GM21717 (cell line): ENCODE measurements at regions not wholly inside any gene's neighbourhood (a gene's known extent, or its start where the extent isn't known, plus 50 kb on each side); places are given as distances from the start of the nearest gene placed in this dataset.

ENCODE experiments used
- ATAC-seq: cut with Tn5 transposase; IDR thresholded peaks from one replicate; pipeline ENCODE4 v1.9.1; 2021; ENCODE audit warnings: mild to moderate bottlenecking, moderate library complexity; ENCODE audit not compliant: unreplicated experiment

DNA sequence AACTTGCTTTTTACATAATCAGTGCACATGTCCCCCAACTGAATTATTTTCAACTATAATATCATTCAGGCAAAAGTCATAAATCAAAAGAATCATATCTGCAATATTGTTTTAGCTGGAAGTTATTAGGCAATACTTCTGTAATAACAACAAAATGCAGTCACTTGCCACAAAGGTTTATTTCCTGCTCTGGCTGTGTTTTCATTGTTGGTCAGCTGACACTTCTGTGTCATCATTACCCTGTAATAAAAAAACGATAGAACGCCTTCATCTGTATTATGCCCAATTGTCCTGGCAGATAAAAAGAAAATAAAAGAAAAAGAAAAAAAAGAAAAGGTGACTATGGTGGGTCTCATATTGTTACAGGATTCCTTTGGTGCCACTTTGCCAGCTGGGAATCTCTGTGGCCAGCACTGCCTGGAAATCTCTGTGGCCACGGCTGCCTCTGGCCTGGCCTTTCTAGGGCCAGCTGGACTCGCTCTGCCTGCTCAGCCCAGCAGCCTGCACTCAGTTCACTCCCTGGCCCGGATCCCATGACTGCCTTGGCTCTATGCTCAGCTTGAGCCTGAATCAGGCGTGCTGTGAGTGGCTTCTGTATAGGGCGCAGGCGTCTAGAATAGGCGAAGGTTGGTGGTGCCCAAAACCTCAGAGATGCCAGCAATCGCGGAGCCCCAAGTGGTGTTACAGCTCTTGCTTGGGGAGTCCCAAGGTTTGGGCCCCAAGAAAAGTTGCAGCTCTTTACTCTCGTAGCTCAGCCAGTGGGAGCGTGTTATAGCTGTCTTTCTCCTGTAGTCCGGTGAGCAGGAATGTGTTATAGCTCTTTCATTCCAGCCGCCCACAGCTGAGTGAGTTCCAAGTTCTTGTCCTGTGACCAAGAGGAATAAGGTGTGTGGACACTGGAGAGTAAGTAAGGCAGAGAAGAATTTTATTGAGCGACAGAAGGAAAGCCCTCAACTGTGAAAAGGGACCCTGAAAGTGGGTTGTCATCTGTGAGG is 1227.1 kb downstream of the SLITRK1 start:
- no peak for ATAC-seq

- ATAC-seq = no peak
These were observed 1228.1 kb downstream of the SLITRK1 start for GRCh38 chr13:82654143-82654542.

DNA sequence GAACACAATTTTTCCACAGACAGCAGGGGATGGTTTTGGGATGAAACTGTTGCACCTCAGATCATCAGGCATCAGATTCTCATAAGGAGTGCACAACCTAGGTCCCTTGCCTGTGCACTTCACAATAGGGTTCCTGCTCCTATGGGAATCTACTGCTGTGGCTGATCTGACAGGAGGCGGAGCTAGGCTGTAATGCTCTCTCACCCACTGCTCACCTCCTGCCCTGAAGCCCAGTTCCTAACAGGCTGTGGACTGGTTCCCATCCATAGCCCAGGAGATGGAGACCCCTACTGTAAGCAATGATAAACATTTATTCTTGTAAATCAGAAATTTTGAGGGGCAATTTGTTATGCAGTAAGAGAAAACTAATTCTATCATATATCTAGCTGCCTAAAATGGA is 1234.7 kb downstream of the SLITRK1 start:
- no peak for ATAC-seq

DNA sequence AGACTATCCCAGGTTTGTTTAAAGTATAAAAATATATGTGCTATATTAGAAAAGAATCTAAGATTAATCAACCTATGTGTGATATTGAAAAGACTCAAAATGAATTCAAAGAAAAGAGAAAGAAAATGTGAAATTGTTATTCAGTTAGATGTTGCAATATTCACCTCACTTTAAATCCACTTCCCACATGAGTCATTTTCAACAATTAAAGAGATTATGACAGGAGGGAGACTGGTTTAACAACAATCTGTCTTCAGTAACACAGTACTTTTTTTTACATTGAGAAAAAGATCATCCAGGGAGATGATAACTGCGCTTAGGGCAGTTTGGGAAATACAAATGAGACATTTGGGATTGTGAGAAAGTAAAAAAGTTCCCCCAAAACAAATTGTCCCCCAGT is 1246.2 kb downstream of the SLITRK1 start:
- ATAC-seq = no peak

DNA sequence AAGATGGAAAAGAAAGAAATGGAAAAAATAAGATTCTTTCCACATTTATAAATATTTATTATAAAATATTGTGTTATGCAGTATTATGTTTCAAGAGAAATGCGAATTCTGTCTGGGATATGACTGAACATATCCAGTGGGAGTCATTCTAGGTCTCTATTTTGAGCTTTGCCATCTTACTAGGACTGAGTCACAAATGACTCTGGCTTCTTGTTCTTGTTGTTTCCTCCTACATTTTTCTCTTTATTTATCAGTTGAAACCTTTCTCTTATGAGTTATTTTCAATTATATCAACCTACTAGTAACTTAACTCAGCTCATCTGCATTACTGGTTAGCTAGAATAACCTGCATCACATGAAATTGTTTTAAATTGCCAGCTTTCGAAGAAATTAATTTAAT is 1247.3 kb downstream of the SLITRK1 start:
- ATAC-seq = no peak

- no peak for ATAC-seq
These were observed 1255.1 kb downstream of the SLITRK1 start for GRCh38 chr13:82627183-82627582.

DNA sequence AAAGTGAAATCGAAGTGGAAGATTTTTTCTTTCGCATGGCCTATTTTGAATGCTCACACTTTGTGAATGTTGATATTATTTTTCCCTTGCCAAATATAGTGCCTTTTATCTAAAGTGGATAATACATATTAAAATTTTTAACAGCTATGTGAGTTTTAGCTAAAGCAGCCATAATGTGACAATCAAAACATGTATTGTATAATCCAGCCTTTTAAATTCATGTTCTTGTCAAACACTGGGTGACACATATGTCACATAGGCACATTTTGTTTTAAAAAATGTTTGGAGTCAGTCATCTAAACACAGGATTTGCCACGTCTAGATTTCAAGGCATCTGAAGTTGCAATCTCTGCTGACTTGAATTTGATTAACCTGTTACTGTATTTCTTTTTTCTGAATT is 1256.6 kb downstream of the SLITRK1 start:
- ATAC-seq = no peak

- ATAC-seq = no peak
These were observed 1267.2 kb downstream of the SLITRK1 start for GRCh38 chr13:82615043-82615442.

DNA sequence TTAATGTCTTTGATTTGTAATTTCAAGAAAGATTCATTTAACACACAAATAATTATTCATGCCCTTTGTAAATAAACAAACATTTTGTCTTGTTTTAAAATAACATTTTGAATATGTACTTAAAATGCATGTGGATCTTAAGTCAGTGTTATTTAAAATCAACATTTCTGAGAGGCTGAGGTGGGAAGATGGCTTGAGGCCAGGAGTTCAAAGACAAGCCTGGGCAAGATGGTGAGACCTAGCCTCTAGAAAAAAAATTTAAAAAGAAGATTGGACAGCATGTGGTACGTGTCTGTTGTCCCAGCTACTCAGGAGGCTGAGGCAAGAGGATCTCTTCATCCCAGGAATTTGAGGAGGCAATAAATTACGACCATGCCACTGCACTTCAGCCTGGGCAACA is 1268.2 kb downstream of the SLITRK1 start:
- ATAC-seq = no peak

GRCh38 chr13:82606008-82606407 is 1276.3 kb downstream of the SLITRK1 start:
- no peak for ATAC-seq

GRCh38 chr13:82597747-82598146 is 1284.5 kb downstream of the SLITRK1 start:
- no peak for ATAC-seq

- ATAC-seq = no peak
These were observed 1289.0 kb downstream of the SLITRK1 start for GRCh38 chr13:82593239-82593638.

GRCh38 chr13:82571653-82572052 is 1310.6 kb downstream of the SLITRK1 start:
- ATAC-seq = no peak

DNA sequence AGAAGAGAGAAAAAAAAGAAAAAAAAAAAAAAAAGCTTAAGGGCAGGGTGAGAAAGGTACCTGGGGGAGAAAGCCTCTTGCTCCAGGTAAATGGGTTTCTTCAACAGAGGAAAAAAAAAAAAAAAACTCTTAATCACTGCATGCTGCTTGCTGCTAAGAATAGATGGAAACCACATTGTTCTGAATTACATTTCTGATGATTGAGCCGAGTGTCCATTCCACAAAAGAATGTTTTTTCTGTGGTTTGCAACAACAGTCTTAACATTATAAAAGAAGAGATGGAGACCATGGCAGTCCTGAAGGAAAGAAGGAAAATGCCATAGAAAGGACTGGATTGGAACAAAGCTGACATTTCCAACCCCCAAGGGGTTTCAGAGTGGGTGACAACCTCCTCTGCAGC is 1312.7 kb downstream of the SLITRK1 start:
- ATAC-seq = no peak

DNA sequence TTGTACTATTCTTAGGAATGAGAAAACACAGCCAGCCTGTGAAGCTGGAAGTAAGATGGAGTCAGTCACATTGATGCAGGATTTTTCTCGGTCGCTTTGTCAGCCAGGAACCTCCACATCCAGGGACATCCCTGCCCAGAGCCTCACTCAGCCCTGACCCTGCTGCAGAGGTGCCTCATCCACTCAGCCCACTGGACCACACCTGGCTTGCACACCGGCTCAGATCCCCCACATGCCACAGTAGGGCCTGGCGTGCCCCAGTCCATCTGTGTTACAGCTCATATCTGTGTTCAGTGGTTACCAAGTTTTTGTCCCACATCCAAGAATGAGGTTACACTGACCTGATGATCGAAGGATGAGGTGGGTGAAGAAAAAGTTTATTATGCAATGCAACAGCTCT is 1315.4 kb downstream of the SLITRK1 start:
- ATAC-seq = no peak

DNA sequence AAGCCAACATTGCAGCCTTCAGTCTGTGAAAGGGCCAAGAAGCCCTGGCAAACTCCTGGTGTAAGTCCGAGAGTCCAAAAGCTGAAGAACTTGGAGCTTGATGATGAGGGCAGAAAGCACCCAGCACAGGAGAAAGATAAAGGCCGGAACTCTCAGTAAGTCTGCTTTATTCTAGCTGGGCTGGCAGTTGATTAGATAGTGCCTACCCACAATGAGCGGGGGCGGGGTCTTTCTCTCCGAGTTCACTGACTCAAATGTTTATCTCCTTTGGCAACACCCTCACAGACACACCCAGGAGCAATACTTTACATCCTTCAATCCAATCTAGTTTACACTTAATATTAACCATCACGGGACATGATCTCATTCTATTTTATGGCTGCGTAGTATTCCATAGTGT is 1317.1 kb downstream of the SLITRK1 start:
- ATAC-seq = no peak

DNA sequence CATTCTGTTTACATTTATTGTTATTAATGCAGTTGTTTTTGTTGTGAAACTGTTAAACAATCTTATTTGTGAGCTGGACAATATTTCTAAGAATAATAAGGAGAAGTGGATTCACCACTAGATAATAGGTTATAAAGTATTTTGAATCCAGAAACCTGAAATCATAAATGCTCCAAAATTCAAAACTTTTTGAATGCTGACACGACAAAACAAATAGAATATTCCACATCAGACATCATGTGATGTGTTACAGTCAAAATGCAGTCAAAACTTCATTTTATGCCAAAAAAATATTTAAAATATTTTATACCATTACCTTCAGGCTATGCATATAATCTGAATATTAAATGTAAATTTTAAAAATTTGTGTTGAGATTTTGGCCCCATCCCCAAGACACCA is 1321.4 kb downstream of the SLITRK1 start:
- ATAC-seq = no peak

- ATAC-seq = no peak
These were observed 1359.4 kb downstream of the SLITRK1 start for GRCh38 chr13:82522872-82523271.

DNA sequence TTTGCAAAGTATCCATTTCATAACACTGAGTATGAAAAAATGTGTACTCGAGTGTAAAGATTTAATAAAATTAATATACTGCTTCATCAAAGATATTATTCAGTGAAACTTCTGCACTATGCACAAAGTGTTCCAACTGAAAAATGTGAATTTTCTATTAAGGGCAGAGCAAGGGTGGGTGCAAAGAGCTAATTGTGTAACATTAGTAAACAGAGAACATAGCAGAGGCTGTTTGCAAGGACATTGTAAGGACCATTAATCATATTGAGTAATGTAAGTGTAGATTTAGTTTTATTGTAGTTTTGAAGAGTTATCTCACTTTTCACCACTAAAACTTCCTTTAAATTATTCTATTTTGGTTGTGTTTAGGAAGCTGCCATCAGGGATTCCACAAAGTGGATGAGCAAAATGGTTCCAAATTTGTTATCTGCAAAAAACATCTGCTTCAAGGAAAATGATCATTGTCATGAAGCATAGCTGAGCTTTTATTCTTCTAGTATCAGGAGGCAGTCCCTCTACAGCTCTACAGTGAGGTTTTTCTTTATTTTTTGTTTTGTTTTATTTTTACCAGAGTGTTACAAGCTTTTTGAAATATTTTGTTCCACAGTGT is 1375.4 kb downstream of the SLITRK1 start:
- no peak for ATAC-seq

DNA sequence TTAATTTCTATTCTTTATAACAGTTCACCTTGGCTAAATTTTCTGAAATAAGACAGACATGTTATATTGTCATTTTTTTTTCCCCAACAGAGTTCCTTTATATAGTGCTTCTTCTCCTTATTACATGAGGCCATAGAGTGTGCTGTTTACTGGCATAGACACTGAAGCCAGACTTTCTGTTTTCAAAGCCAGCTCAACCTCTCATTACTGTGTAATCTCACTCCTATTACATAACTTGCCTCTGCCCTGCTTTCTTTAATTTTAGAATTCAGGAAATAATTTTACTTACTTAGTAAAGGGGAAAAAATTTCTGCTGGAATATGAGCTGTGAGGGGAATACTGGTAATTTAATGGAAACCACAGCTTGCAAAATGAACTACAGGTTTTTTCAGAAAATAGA is 1380.4 kb downstream of the SLITRK1 start:
- no peak for ATAC-seq

DNA sequence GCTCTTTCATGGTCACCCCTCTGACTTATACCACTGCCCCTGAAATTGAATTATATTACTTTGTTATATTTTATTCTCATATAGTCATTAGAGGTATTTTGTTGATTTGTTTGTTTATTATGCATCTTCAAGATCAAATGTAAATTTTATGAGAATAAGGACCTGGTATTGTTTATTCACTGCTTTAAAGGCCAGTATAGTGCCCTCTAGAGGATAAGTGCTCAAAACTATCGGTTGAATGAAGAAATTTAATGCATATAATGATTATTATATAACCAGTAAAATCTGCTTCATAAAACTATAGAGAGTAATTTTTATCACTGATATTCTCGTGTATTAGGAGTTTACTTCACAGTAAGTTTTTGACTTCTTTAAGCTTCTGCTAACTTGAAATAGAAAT is 1401.9 kb downstream of the SLITRK1 start:
- ATAC-seq = no peak

GRCh38 chr13:82477436-82477835 is 1404.8 kb downstream of the SLITRK1 start:
- ATAC-seq = no peak
